Neuronal stem cell (in vitro differentiated cells): ENCODE measurements at regions not wholly inside any gene's neighbourhood (a gene's known extent, or its start where the extent isn't known, plus 50 kb on each side); places are given as distances from the start of the nearest gene placed in this dataset.

Source experiments
- DNase-seq: peaks from one replicate; pipeline ENCODE4 v3.0.0-alpha.2; 2013; ENCODE audit warnings: low spot score
- H2AFZ ChIP-seq: one replicate; pipeline ENCODE4 v1.6.1; 2013; ENCODE audit warnings: mild to moderate bottlenecking, low read length, inconsistent platforms
- H2AK5ac ChIP-seq: 2 replicates; pipeline ENCODE4 v1.6.1; 2013; ENCODE audit warnings: low read depth, mild to moderate bottlenecking, inconsistent platforms, low read length, moderate library complexity, mixed read lengths
- H2BK120ac ChIP-seq: 2 replicates; pipeline ENCODE4 v1.6.1; 2013; ENCODE audit warnings: low read depth, mild to moderate bottlenecking, inconsistent platforms, low read length, moderate library complexity, mixed read lengths
- H2BK12ac ChIP-seq: one replicate; pipeline ENCODE4 v1.6.1; 2013; ENCODE audit warnings: low read length, inconsistent platforms
- H2BK15ac ChIP-seq: 2 replicates; pipeline ENCODE4 v1.6.1; 2013; ENCODE audit warnings: mild to moderate bottlenecking, low read length, inconsistent platforms, mixed read lengths
- H2BK5ac ChIP-seq: one replicate; pipeline ENCODE4 v1.6.1; 2013; ENCODE audit warnings: inconsistent platforms, mild to moderate bottlenecking, low read length, moderate library complexity
- H3K14ac ChIP-seq: one replicate; pipeline ENCODE4 v1.6.1; 2013; ENCODE audit warnings: low read length, inconsistent platforms
- H3K18ac ChIP-seq: 2 replicates; pipeline ENCODE4 v1.6.1; 2013; ENCODE audit warnings: low read length, inconsistent platforms
- H3K23ac ChIP-seq: 2 replicates; pipeline ENCODE4 v1.6.1; 2013; ENCODE audit warnings: low read depth, mild to moderate bottlenecking, mixed read lengths, low read length, inconsistent platforms; ENCODE audit not compliant: poor library complexity
- H3K27ac ChIP-seq: replicated peaks from 3 replicates; pipeline ENCODE4 v1.5.1; 2013; ENCODE audit warnings: low read length, inconsistent platforms
- H3K27me3 ChIP-seq, 3 experiments: 2 replicates each; pipeline ENCODE4 v1.6.1; 2013; ENCODE audit warnings: low read length in 3 of 3, mild to moderate bottlenecking in 2 of 3, inconsistent platforms in 1 of 3, low read depth in 1 of 3, mixed read lengths in 1 of 3, moderate library complexity in 1 of 3; ENCODE audit not compliant: control insufficient read depth in 3 of 3, insufficient read depth in 3 of 3
- H3K36me3 ChIP-seq, 2 donors: replicated peaks in 1 of 2; 2 replicates each; pipeline ENCODE4 v1.6.1; 2013; ENCODE audit warnings: low read length in 2 of 2; ENCODE audit not compliant: control insufficient read depth in 2 of 2, insufficient read depth in 2 of 2
- H3K4ac ChIP-seq: 2 replicates; pipeline ENCODE4 v1.6.1; 2013; ENCODE audit warnings: inconsistent platforms, mild to moderate bottlenecking, low read length, moderate library complexity
- H3K4me1 ChIP-seq, 2 donors: 1 replicate in 1 of 2; 2 replicates in 1 of 2; pipeline ENCODE4 v1.6.1; 2013; ENCODE audit warnings: low read length in 2 of 2, low read depth in 1 of 2; ENCODE audit not compliant: control insufficient read depth in 2 of 2, insufficient read depth in 1 of 2
- H3K4me2 ChIP-seq: one replicate; pipeline ENCODE4 v1.6.1; 2013; ENCODE audit warnings: mild to moderate bottlenecking, low read length, inconsistent platforms; ENCODE audit not compliant: insufficient read depth, poor library complexity, severe bottlenecking
- H3K4me3 ChIP-seq, 2 donors: 2 replicates each; pipeline ENCODE4 v1.5.1; 2013; ENCODE audit warnings: low read length in 2 of 2, mild to moderate bottlenecking in 2 of 2, inconsistent platforms in 1 of 2, moderate library complexity in 1 of 2
- H3K79me1 ChIP-seq: one replicate; pipeline ENCODE4 v1.6.1; 2013; ENCODE audit warnings: low read depth, mild to moderate bottlenecking, inconsistent platforms, low read length, moderate library complexity
- H3K9ac ChIP-seq: one replicate; pipeline ENCODE4 v1.6.1; 2013; ENCODE audit warnings: mild to moderate bottlenecking, low read depth, low read length, inconsistent platforms; ENCODE audit not compliant: poor library complexity
- H3K9me3 ChIP-seq, 2 donors: replicated peaks in 1 of 2; 2 replicates each; pipeline versions ENCODE3 to v1.6.1; 2013; ENCODE audit warnings: low read length in 2 of 2, mild to moderate bottlenecking in 2 of 2, inconsistent platforms in 1 of 2, low read depth in 1 of 2, mixed read lengths in 1 of 2, moderate library complexity in 1 of 2; ENCODE audit not compliant: control insufficient read depth in 2 of 2, insufficient read depth in 1 of 2
- H4K8ac ChIP-seq: one replicate; pipeline ENCODE4 v1.6.1; 2013; ENCODE audit warnings: low read depth, mild to moderate bottlenecking, inconsistent platforms, low read length, moderate library complexity
- H4K91ac ChIP-seq: one replicate; pipeline ENCODE4 v1.6.1; 2013; ENCODE audit warnings: low read length, low read depth, mild to moderate bottlenecking, inconsistent platforms; ENCODE audit not compliant: poor library complexity
- WGBS, 2 donors: extraction: QIAGEN DNeasy Blood & Tissue Kit; methylation state at CpG; one replicate each; pipeline ENCODE4 v1.1.7; 2013; ENCODE audit warnings: missing lambda C conversion rate in 2 of 2, mixed read lengths in 1 of 2; ENCODE audit not compliant: insufficient read length in 2 of 2, insufficient replicate concordance in 1 of 2; ENCODE audit errors: extremely low coverage in 2 of 2; 5-methylcytosine and 5-hydroxymethylcytosine counted together

- Histone ChIP-seq H3K27ac (no peak overlapping the region), H2AFZ (no peak overlapping the region), H3K18ac (no peak overlapping the region), H2BK12ac (no peak overlapping the region), H2BK15ac (no peak overlapping the region), H4K8ac (no peak overlapping the region), H3K36me3 (no peaks in the 10 kb centered on the region), H3K4me2 (no peak overlapping the region), H3K9me3 (peaks cover 0 to 2% of the 10 kb centered on the region in 2 donors), H3K27me3 (no peaks in the 10 kb centered on the region), H3K14ac (no peak overlapping the region), H4K91ac (no peak overlapping the region), H3K79me1 (no peaks in the 10 kb centered on the region), H3K23ac (no peak overlapping the region), H2AK5ac (no peak overlapping the region), H3K4me3 (no peak overlapping the region), H2BK120ac (no peak overlapping the region), H3K9ac (no peak overlapping the region), H2BK5ac (no peak overlapping the region), H3K4me1 (peaks cover 0 to 3% of the 10 kb centered on the region in 2 donors), H3K4ac (no peak overlapping the region)
- no peak for DNase-seq
- WGBS, 2 donors, result no CpG with 5 or more reads among the region's 8 CpGs
These were observed 185.1 kb upstream of the KLF6 start for GRCh38 chr10:3969876-3970666.

GRCh38 chr10:3968727-3969126 is 183.7 kb upstream of the KLF6 start:
- H3K27me3 ChIP-seq, result no peaks in the 10 kb centered on the region
- no peak overlapping the region for H2BK15ac ChIP-seq
- H3K4ac ChIP-seq, result no peak overlapping the region
- no peak overlapping the region for H2AK5ac ChIP-seq
- H3K4me3 ChIP-seq, result no peak overlapping the region
- H3K23ac ChIP-seq, result no peak overlapping the region
- no CpG with 5 or more reads among the region's 6 CpGs for WGBS, 2 donors
- H2BK120ac ChIP-seq, result no peak overlapping the region
- H3K18ac ChIP-seq, result no peak overlapping the region
- peaks cover 0 to 3% of the 10 kb centered on the region in 2 donors for H3K4me1 ChIP-seq
- H2BK12ac ChIP-seq, result no peak overlapping the region
- no peaks in the 10 kb centered on the region for H3K36me3 ChIP-seq
- no peaks in the 10 kb centered on the region for H3K9me3 ChIP-seq
- no peak for DNase-seq
- no peak overlapping the region for H3K9ac ChIP-seq
- H3K14ac ChIP-seq, result no peak overlapping the region
- H4K8ac ChIP-seq, result no peak overlapping the region
- H4K91ac ChIP-seq, result no peak overlapping the region
- H3K79me1 ChIP-seq, result no peaks in the 10 kb centered on the region
- H2BK5ac ChIP-seq, result no peak overlapping the region
- H2AFZ ChIP-seq, result no peak overlapping the region
- H3K4me2 ChIP-seq, result no peak overlapping the region
- H3K27ac ChIP-seq, result no peak overlapping the region

GRCh38 chr10:3964516-3964915 is 179.5 kb upstream of the KLF6 start:
- Histone ChIP-seq H3K27ac (no peak overlapping the region), H3K4me1 (peaks cover 0 to 7% of the 10 kb centered on the region in 2 donors), H3K4ac (no peak overlapping the region), H3K18ac (no peak overlapping the region), H3K36me3 (no peaks in the 10 kb centered on the region), H2BK12ac (no peak overlapping the region), H2BK5ac (no peak overlapping the region), H4K8ac (no peak overlapping the region), H3K4me3 (no peak overlapping the region), H3K27me3 (no peaks in the 10 kb centered on the region), H3K4me2 (no peak overlapping the region), H2BK120ac (no peak overlapping the region), H2AFZ (no peak overlapping the region), H2AK5ac (no peak overlapping the region), H3K9me3 (no peaks in the 10 kb centered on the region), H3K79me1 (no peaks in the 10 kb centered on the region), H3K9ac (no peak overlapping the region), H3K14ac (no peak overlapping the region), H3K23ac (no peak overlapping the region), H4K91ac (no peak overlapping the region), H2BK15ac (no peak overlapping the region)
- no CpG with 5 or more reads among the region's 3 CpGs for WGBS, 2 donors
- DNase-seq, result no peak

GRCh38 chr10:3963191-3963673 is 178.2 kb upstream of the KLF6 start:
- DNase-seq, result no peak
- Histone ChIP-seq H3K18ac (no peak overlapping the region), H3K4me3 (no peak overlapping the region), H3K23ac (no peak overlapping the region), H2BK5ac (no peak overlapping the region), H3K36me3 (no peaks in the 10 kb centered on the region), H3K9me3 (no peaks in the 10 kb centered on the region), H2AK5ac (no peak overlapping the region), H4K91ac (no peak overlapping the region), H3K79me1 (no peaks in the 10 kb centered on the region), H3K27me3 (no peaks in the 10 kb centered on the region), H2AFZ (no peak overlapping the region), H4K8ac (no peak overlapping the region), H2BK120ac (no peak overlapping the region), H3K27ac (no peak overlapping the region), H3K14ac (no peak overlapping the region), H3K4me2 (no peak overlapping the region), H2BK12ac (no peak overlapping the region), H3K9ac (no peak overlapping the region), H3K4ac (no peak overlapping the region), H2BK15ac (no peak overlapping the region), H3K4me1 (peaks cover 0 to 5% of the 10 kb centered on the region in 2 donors)
- no CpG with 5 or more reads among the region's 4 CpGs for WGBS, 2 donors
